HEK293 (cell line): ENCODE measurements at regions not wholly inside any gene's neighbourhood (a gene's known extent, or its start where the extent isn't known, plus 50 kb on each side); places are given as distances from the start of the nearest gene placed in this dataset.

Experiments used
- ATF2 ChIP-seq: fragments of 450-650 bp; formaldehyde crosslinking; IDR thresholded peaks from 2 replicates; pipeline ENCODE4 v1.5.1; 2016; ENCODE audit warnings: missing biosample characterization, missing genetic modification characterization, low read depth
- CTCF ChIP-seq: fragments of 450-650 bp; formaldehyde crosslinking; IDR thresholded peaks from 2 replicates; pipeline ENCODE4 v1.5.1; 2016; ENCODE audit warnings: missing biosample characterization, missing genetic modification characterization
- KLF9 ChIP-seq: fragments of 450-650 bp; formaldehyde crosslinking; IDR thresholded peaks from 2 replicates; pipeline ENCODE4 v1.5.1; 2016; ENCODE audit warnings: missing biosample characterization, missing genetic modification characterization, low read depth
- PATZ1 ChIP-seq: fragments of 450-650 bp; formaldehyde crosslinking; IDR thresholded peaks from 2 replicates; pipeline ENCODE4 v1.5.1; 2016; ENCODE audit warnings: missing biosample characterization, missing genetic modification characterization
- PRDM10 ChIP-seq: fragments of 450-650 bp; formaldehyde crosslinking; IDR thresholded peaks from 2 replicates; pipeline ENCODE4 v1.5.1; 2016; ENCODE audit warnings: missing biosample characterization, missing genetic modification characterization
- YY1 ChIP-seq: fragments of 450-650 bp; formaldehyde crosslinking; IDR thresholded peaks from 2 replicates; pipeline ENCODE4 v1.5.1; 2018; ENCODE audit warnings: missing biosample characterization, missing genetic modification characterization
- ZBTB7A ChIP-seq: fragments of 450-650 bp; formaldehyde crosslinking; IDR thresholded peaks from 2 replicates; pipeline ENCODE4 v1.5.1; 2016; ENCODE audit warnings: low read depth, missing biosample characterization, missing genetic modification characterization
- ZNF169 ChIP-seq: fragments of 450-650 bp; formaldehyde crosslinking; IDR thresholded peaks from 2 replicates; pipeline ENCODE4 v1.5.1; 2016; ENCODE audit warnings: missing biosample characterization, missing genetic modification characterization
- ZNF423 ChIP-seq: fragments of 450-650 bp; formaldehyde crosslinking; IDR thresholded peaks from 2 replicates; pipeline ENCODE4 v1.5.1; 2016; ENCODE audit warnings: missing biosample characterization, missing genetic modification characterization
- ZNF791 ChIP-seq: fragments of 450-650 bp; formaldehyde crosslinking; IDR thresholded peaks from 2 replicates; pipeline ENCODE4 v1.5.1; 2016; ENCODE audit warnings: missing biosample characterization, missing genetic modification characterization

- no peak for TF ChIP-seq ZNF791 (tag by site-specific recombination)
- TF ChIP-seq ZNF169 (tag by site-specific recombination) = no peak
- TF ChIP-seq CTCF (tag by site-specific recombination) = no peak
- no peak for TF ChIP-seq YY1 (tag by site-specific recombination)
- TF ChIP-seq PATZ1 (tag by site-specific recombination) = no peak
- no peak for TF ChIP-seq ZNF423 (tag by site-specific recombination)
- TF ChIP-seq ATF2 (tag by site-specific recombination) = no peak
- no peak for TF ChIP-seq PRDM10 (tag by site-specific recombination)
- TF ChIP-seq ZBTB7A = no peak
- TF ChIP-seq KLF9 (tag by site-specific recombination) = no peak
These were observed 590.9 kb upstream of the ZNF608 start for GRCh38 chr5:125337294-125337693.
